Osteocyte (in vitro differentiated cells): ENCODE measurements at regions not wholly inside any gene's neighbourhood (a gene's known extent, or its start where the extent isn't known, plus 50 kb on each side); places are given as distances from the start of the nearest gene placed in this dataset.

Experiments used
- DNase-seq: peaks from one replicate; pipeline ENCODE4 v3.0.0; 2021; ENCODE audit warnings: mixed read lengths; ENCODE audit not compliant: unreplicated experiment; ENCODE audit errors: extremely low spot score
- H3K27ac Mint-ChIP-seq: one replicate; pipeline ENCODE4 v1.8.0; 2021; ENCODE audit warnings: mild to moderate bottlenecking, mixed read lengths; ENCODE audit not compliant: unreplicated experiment
- H3K27me3 Mint-ChIP-seq: one replicate; pipeline ENCODE4 v1.8.0; 2021; ENCODE audit warnings: mixed read lengths; ENCODE audit not compliant: unreplicated experiment
- H3K36me3 Mint-ChIP-seq: one replicate; pipeline ENCODE4 v1.8.0; 2021; ENCODE audit warnings: mixed read lengths; ENCODE audit not compliant: unreplicated experiment
- H3K4me1 Mint-ChIP-seq: one replicate; pipeline ENCODE4 v1.8.0; 2021; ENCODE audit warnings: mixed read lengths; ENCODE audit not compliant: unreplicated experiment
- H3K4me3 Mint-ChIP-seq: one replicate; pipeline ENCODE4 v1.8.0; 2021; ENCODE audit warnings: mild to moderate bottlenecking, moderate library complexity, mixed read lengths; ENCODE audit not compliant: unreplicated experiment
- H3K9me3 Mint-ChIP-seq: one replicate; pipeline ENCODE4 v1.8.0; 2021; ENCODE audit warnings: mixed read lengths; ENCODE audit not compliant: unreplicated experiment
- TF ChIP-seq, protein P1 (sequence below): fragments of 200-600 bp; sonication (generic); IDR thresholded peaks from 2 replicates; pipeline ENCODE4 v1.5.0; 2021; ENCODE audit warnings: antibody characterized with exemption, mild to moderate bottlenecking, moderate library complexity

DNA sequence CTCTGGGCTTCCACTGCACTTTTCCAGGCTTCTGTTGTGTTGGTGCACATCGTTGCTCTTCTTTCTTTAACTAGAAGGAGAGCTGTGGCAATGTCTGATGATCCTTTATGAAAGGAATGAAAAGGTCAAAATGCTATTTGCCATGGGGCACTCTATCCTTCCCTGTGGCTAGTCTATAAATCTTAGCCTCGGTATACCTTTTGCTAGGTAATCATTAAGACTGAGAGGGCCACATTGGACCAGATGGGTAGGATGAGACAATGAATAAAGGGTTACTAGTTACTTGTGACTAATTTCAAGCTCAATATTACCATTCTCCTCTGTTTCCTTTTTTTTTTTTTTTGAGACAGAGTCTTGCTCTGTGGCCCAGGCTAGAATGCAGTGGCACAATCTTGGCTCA is 89.4 kb upstream of the C1orf87 start:
- Mint-ChIP-seq H3K27ac (no peak overlapping the region), H3K4me1 (peaks cover 3% of the 10 kb centered on the region), H3K36me3 (no peaks in the 10 kb centered on the region), H3K4me3 (no peak overlapping the region), H3K27me3 (no peaks in the 10 kb centered on the region), H3K9me3 (no peaks in the 10 kb centered on the region)
- TF ChIP-seq, protein P1, sequence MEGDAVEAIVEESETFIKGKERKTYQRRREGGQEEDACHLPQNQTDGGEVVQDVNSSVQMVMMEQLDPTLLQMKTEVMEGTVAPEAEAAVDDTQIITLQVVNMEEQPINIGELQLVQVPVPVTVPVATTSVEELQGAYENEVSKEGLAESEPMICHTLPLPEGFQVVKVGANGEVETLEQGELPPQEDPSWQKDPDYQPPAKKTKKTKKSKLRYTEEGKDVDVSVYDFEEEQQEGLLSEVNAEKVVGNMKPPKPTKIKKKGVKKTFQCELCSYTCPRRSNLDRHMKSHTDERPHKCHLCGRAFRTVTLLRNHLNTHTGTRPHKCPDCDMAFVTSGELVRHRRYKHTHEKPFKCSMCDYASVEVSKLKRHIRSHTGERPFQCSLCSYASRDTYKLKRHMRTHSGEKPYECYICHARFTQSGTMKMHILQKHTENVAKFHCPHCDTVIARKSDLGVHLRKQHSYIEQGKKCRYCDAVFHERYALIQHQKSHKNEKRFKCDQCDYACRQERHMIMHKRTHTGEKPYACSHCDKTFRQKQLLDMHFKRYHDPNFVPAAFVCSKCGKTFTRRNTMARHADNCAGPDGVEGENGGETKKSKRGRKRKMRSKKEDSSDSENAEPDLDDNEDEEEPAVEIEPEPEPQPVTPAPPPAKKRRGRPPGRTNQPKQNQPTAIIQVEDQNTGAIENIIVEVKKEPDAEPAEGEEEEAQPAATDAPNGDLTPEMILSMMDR = no peak
- no peak for DNase-seq

DNA sequence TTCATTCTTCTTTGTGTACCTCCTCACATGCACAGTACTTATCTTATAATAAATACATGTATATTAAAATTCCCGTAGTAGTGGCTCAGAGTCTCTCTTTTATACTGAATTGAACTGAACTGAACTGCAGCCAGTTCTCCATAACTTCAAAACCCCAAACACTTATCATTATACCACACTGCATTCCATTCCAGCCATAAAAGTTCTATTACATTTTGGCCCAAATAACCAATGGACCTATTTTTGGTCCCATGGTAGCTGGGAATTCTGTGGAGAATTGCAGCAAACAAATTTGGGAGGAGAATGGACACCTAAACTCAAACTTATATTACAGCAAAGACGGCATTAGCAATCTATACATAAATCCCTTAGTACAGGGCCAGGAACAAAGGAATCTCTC is 86.6 kb upstream of the C1orf87 start:
- no peak for DNase-seq
- TF ChIP-seq, protein P1 = no peak
- H3K4me3 Mint-ChIP-seq = no peak overlapping the region
- H3K4me1 Mint-ChIP-seq = peaks cover 8% of the 10 kb centered on the region
- H3K27ac Mint-ChIP-seq = no peak overlapping the region
- no peaks in the 10 kb centered on the region for H3K27me3 Mint-ChIP-seq
- H3K36me3 Mint-ChIP-seq = no peaks in the 10 kb centered on the region
- H3K9me3 Mint-ChIP-seq = no peaks in the 10 kb centered on the region

DNA sequence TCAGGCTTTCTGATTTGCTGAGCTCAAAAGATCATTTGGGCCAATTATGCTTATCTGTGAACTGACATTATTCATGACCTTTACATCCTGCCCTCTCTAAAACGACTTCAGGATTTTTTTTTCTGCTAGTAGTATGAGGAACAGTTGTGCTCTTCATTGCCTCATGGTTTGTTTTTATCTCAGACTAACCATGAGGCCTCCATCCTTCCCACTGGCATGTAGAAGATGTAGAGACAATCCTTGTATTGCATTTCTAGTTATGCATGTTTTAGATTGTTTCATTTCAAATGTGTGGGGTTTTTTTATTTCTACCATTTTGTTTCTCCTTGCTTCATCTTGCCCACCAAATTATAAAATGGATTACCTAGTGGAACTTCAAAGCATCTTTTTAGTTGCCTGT is 82.8 kb upstream of the C1orf87 start:
- peaks cover 16% of the 10 kb centered on the region for H3K4me1 Mint-ChIP-seq
- H3K9me3 Mint-ChIP-seq = no peaks in the 10 kb centered on the region
- no peak overlapping the region for H3K4me3 Mint-ChIP-seq
- TF ChIP-seq, protein P1 = no peak
- H3K27me3 Mint-ChIP-seq = no peaks in the 10 kb centered on the region
- no peaks in the 10 kb centered on the region for H3K36me3 Mint-ChIP-seq
- no peak overlapping the region for H3K27ac Mint-ChIP-seq
- no peak for DNase-seq

DNA sequence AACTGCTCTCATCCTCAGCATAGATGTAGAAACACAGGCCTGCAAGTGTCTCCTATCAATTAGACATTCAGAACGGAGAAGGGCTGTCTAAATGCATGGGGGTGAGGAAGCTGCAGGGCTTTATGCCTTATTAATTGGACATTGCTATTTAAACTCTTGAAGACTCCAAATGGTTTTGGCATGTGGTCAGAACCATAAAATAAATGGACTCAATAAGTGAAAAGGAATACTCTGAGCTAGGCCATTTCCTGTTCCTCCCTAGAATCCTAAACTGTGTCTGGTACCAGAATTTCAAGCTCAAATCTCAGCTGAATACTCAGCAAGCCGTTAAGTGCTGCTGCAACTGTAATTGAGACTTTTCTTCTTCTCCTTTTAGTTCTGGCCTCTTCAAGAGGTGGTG is 80.4 kb upstream of the C1orf87 start:
- Mint-ChIP-seq H3K9me3 (no peaks in the 10 kb centered on the region), H3K4me1 (peaks cover 33% of the 10 kb centered on the region), H3K27me3 (no peaks in the 10 kb centered on the region), H3K27ac (peak overlapping the region; percentile 23), H3K4me3 (no peak overlapping the region), H3K36me3 (no peaks in the 10 kb centered on the region)
- TF ChIP-seq, protein P1 = no peak
- no peak for DNase-seq

DNA sequence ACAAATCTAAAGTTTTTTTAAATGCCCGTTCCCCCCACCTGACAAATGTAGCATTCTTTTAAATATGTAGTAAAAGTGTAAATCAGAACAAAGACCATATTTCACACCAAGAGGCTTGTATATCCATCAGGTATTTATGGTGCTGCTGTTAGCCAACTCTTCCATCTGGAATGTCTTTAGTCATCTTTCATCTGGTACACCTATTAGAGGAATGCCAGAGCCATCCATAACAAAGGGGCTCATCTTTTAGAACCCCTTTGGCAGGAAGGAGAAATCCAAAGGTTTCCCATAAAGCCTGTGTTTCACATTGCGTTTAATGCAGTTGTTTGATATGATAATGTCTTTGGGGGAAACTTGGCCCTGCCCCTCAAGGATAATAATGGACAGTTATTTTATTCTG is 79.3 kb upstream of the C1orf87 start:
- Mint-ChIP-seq H3K36me3 (no peaks in the 10 kb centered on the region), H3K9me3 (no peaks in the 10 kb centered on the region), H3K4me1 (peaks cover 38% of the 10 kb centered on the region), H3K4me3 (no peak overlapping the region), H3K27me3 (no peaks in the 10 kb centered on the region), H3K27ac (no peak overlapping the region)
- no peak for DNase-seq
- TF ChIP-seq, protein P1 = no peak
